ENCODE measurements at regions not wholly inside any gene's neighbourhood (a gene's known extent, or its start where the extent isn't known, plus 50 kb on each side); places are given as distances from the start of the nearest gene placed in this dataset.

- TF ChIP-seq, protein P1, sequence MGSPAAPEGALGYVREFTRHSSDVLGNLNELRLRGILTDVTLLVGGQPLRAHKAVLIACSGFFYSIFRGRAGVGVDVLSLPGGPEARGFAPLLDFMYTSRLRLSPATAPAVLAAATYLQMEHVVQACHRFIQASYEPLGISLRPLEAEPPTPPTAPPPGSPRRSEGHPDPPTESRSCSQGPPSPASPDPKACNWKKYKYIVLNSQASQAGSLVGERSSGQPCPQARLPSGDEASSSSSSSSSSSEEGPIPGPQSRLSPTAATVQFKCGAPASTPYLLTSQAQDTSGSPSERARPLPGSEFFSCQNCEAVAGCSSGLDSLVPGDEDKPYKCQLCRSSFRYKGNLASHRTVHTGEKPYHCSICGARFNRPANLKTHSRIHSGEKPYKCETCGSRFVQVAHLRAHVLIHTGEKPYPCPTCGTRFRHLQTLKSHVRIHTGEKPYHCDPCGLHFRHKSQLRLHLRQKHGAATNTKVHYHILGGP (tag by site-specific recombination; IDR thresholded peaks at IDR 0.05) = 0 out of 2 replicates have a peak, but pooled peaks have one; percentile 12
- TF ChIP-seq ZNF155 (tag by site-specific recombination; IDR thresholded peaks at IDR 0.05) = no peak
- TF ChIP-seq ZBTB7A (tag by site-specific recombination; IDR thresholded peaks at IDR 0.05; ENCODE audit: low read depth) = no peak
- no peak for TF ChIP-seq ZNF433 (tag by site-specific recombination; IDR thresholded peaks at IDR 0.05; ENCODE audit: low read depth)
- TF ChIP-seq ZNF585B (tag by site-specific recombination; IDR thresholded peaks at IDR 0.05) = no peak
- peak; percentile 85 for TF ChIP-seq ZXDB (tag by site-specific recombination; IDR thresholded peaks at IDR 0.05)
- TF ChIP-seq, protein P2, sequence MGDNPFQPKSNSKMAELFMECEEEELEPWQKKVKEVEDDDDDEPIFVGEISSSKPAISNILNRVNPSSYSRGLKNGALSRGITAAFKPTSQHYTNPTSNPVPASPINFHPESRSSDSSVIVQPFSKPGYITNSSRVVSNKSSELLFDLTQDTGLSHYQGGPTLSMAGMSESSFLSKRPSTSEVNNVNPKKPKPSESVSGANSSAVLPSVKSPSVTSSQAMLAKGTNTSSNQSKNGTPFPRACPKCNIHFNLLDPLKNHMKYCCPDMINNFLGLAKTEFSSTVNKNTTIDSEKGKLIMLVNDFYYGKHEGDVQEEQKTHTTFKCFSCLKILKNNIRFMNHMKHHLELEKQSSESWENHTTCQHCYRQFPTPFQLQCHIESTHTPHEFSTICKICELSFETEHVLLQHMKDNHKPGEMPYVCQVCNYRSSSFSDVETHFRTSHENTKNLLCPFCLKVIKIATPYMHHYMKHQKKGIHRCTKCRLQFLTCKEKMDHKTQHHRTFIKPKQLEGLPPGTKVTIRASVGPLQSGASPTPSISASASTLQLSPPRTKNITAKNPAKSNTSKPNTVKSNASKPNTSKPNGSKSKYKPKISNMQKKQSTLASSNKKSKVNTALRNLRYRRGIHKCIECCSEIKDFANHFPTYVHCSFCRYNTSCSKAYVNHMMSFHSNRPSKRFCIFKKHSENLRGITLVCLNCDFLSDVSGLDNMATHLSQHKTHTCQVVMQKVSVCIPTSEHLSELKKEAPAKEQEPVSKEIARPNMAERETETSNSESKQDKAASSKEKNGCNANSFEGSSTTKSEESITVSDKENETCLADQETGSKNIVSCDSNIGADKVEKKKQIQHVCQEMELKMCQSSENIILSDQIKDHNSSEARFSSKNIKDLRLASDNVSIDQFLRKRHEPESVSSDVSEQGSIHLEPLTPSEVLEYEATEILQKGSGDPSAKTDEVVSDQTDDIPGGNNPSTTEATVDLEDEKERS (tag by site-specific recombination; IDR thresholded peaks at IDR 0.05) = no peak
- TF ChIP-seq ZIC2 (tag by site-specific recombination; IDR thresholded peaks at IDR 0.05) = no peak
- TF ChIP-seq ZNF311 (tag by site-specific recombination; IDR thresholded peaks at IDR 0.05; ENCODE audit: borderline replicate concordance) = no peak
- TF ChIP-seq, protein P3, sequence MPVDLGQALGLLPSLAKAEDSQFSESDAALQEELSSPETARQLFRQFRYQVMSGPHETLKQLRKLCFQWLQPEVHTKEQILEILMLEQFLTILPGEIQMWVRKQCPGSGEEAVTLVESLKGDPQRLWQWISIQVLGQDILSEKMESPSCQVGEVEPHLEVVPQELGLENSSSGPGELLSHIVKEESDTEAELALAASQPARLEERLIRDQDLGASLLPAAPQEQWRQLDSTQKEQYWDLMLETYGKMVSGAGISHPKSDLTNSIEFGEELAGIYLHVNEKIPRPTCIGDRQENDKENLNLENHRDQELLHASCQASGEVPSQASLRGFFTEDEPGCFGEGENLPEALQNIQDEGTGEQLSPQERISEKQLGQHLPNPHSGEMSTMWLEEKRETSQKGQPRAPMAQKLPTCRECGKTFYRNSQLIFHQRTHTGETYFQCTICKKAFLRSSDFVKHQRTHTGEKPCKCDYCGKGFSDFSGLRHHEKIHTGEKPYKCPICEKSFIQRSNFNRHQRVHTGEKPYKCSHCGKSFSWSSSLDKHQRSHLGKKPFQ (tag by site-specific recombination; IDR thresholded peaks at IDR 0.05) = no peak
- TF ChIP-seq, protein P4, sequence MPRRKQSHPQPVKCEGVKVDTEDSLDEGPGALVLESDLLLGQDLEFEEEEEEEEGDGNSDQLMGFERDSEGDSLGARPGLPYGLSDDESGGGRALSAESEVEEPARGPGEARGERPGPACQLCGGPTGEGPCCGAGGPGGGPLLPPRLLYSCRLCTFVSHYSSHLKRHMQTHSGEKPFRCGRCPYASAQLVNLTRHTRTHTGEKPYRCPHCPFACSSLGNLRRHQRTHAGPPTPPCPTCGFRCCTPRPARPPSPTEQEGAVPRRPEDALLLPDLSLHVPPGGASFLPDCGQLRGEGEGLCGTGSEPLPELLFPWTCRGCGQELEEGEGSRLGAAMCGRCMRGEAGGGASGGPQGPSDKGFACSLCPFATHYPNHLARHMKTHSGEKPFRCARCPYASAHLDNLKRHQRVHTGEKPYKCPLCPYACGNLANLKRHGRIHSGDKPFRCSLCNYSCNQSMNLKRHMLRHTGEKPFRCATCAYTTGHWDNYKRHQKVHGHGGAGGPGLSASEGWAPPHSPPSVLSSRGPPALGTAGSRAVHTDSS (tag by site-specific recombination; IDR thresholded peaks at IDR 0.05) = no peak
- no peak for TF ChIP-seq ZFP69B (tag by site-specific recombination; IDR thresholded peaks at IDR 0.05)
- no peak for TF ChIP-seq ZBTB20 (tag by site-specific recombination; IDR thresholded peaks at IDR 0.05)
These were observed 602.8 kb downstream of the EPHA4 start (continued) for GRCh38 chr2:220969348-220969747.

GRCh38 chr2:220980966-220981675 is 591.0 kb downstream of the EPHA4 start:
- no peaks in the 10 kb centered on the region for H3K36me3 ChIP-seq (ENCODE audit: control insufficient read depth in 2 of 2, insufficient read depth in 1 of 2, low read length in 2 of 2)
- no peak overlapping the region for H3K27ac ChIP-seq (ENCODE audit: extremely low read depth, low read depth, low read length)
- POLR2A ChIA-PET = no interaction called here
- no peaks in the 10 kb centered on the region for H3K9me3 ChIP-seq (ENCODE audit: control insufficient read depth, insufficient read depth, low read depth, low read length)
- TF ChIP-seq ZNF548 (tag by site-specific recombination; IDR thresholded peaks at IDR 0.05) (no peak), ZNF423 (tag by site-specific recombination; IDR thresholded peaks at IDR 0.05) (no peak), ZNF221 (tag by site-specific recombination; IDR thresholded peaks at IDR 0.05; ENCODE audit: borderline replicate concordance) (no peak), ZNF843 (tag by site-specific recombination; IDR thresholded peaks at IDR 0.05) (no peak), ZNF624 (tag by site-specific recombination; IDR thresholded peaks at IDR 0.05) (no peak), ZNF76 (tag by site-specific recombination; IDR thresholded peaks at IDR 0.05; ENCODE audit: borderline replicate concordance, low read depth) (no peak), WT1 (tag by site-specific recombination; IDR thresholded peaks at IDR 0.05) (no peak), ZNF792 (tag by site-specific recombination; IDR thresholded peaks at IDR 0.05) (no peak), ZNF48 (tag by site-specific recombination; IDR thresholded peaks at IDR 0.05) (no peak), KLF7 (tag by site-specific recombination; IDR thresholded peaks at IDR 0.05; ENCODE audit: borderline replicate concordance) (no peak), SP2 (tag by site-specific recombination; IDR thresholded peaks at IDR 0.05) (no peak), ZNF114 (tag by site-specific recombination; IDR thresholded peaks at IDR 0.05) (no peak), ZNF350 (tag by site-specific recombination; IDR thresholded peaks at IDR 0.05) (no peak), ZBTB21 (tag by site-specific recombination; IDR thresholded peaks at IDR 0.05) (no peak), MZF1 (tag by site-specific recombination; IDR thresholded peaks at IDR 0.05; ENCODE audit: borderline replicate concordance) (no peak), YY2 (tag by site-specific recombination; IDR thresholded peaks at IDR 0.05) (no peak), ZNF23 (tag by site-specific recombination; IDR thresholded peaks at IDR 0.05; ENCODE audit: borderline replicate concordance) (no peak)
- CTCF ChIA-PET = no interaction called here
- H3K4me3 ChIP-seq (ENCODE audit: low read depth, low read length) = no peak overlapping the region
- H3K4me1 ChIP-seq (ENCODE audit: control insufficient read depth, insufficient read depth, low read length) = no peaks in the 10 kb centered on the region
